NCI-H526 (cell line): ENCODE measurements at regions not wholly inside any gene's neighbourhood (a gene's known extent, or its start where the extent isn't known, plus 50 kb on each side); places are given as distances from the start of the nearest gene placed in this dataset.
"Not testable (repeated sequence)": the region's sequence is repeated elsewhere in the genome, so short reads cannot be mapped to it uniquely, and the experiment has no call there.

Source experiments
- DNase-seq, 2 experiments: peaks; one replicate each; lab custom pipeline; 2025; lab: John Stamatoyannopoulos, UW

GRCh38 chr4:66556651-66557278 is 886.5 kb upstream of the EPHA5 start:
- DNase-seq = no peak

- no peak for DNase-seq
Observed at GRCh38 chr4:66555301-66555700, 885.0 kb upstream of the EPHA5 start.

GRCh38 chr4:66554826-66555225 is 884.5 kb upstream of the EPHA5 start:
- no peak for DNase-seq

GRCh38 chr4:66545301-66545700 is 875.0 kb upstream of the EPHA5 start:
- DNase-seq = not testable (repeated sequence)

GRCh38 chr4:66544281-66544680 is 874.0 kb upstream of the EPHA5 start:
- DNase-seq = no peak

GRCh38 chr4:66539745-66540144 is 869.5 kb upstream of the EPHA5 start:
- no peak for DNase-seq

- no peak for DNase-seq
Observed at GRCh38 chr4:66524781-66525180, 854.5 kb upstream of the EPHA5 start.

GRCh38 chr4:66522244-66522643 is 852.0 kb upstream of the EPHA5 start:
- DNase-seq = no peak

GRCh38 chr4:66516940-66517339 is 846.7 kb upstream of the EPHA5 start:
- no peak for DNase-seq

- DNase-seq = no peak
Observed at GRCh38 chr4:66506985-66507384, 836.7 kb upstream of the EPHA5 start.

GRCh38 chr4:66501997-66502396 is 831.7 kb upstream of the EPHA5 start:
- DNase-seq = no peak

- no peak for DNase-seq
Observed at GRCh38 chr4:66490729-66491128, 820.4 kb upstream of the EPHA5 start.

GRCh38 chr4:66489783-66490452 is 819.6 kb upstream of the EPHA5 start:
- no peak for DNase-seq

- DNase-seq = no peak
Observed at GRCh38 chr4:66489370-66489769, 819.1 kb upstream of the EPHA5 start.

GRCh38 chr4:66486068-66486467 is 815.8 kb upstream of the EPHA5 start:
- DNase-seq = no peak

GRCh38 chr4:66482186-66482585 is 811.9 kb upstream of the EPHA5 start:
- no peak for DNase-seq

GRCh38 chr4:66475596-66475995 is 805.3 kb upstream of the EPHA5 start:
- DNase-seq = no peak

- no peak for DNase-seq
Observed at GRCh38 chr4:66465111-66465510, 794.8 kb upstream of the EPHA5 start.

- not testable (repeated sequence) for DNase-seq
Observed at GRCh38 chr4:66462890-66463289, 792.6 kb upstream of the EPHA5 start.

- no peak for DNase-seq
Observed at GRCh38 chr4:66451741-66452140, 781.5 kb upstream of the EPHA5 start.

GRCh38 chr4:66443008-66443407 is 772.7 kb upstream of the EPHA5 start:
- DNase-seq = no peak

GRCh38 chr4:66439508-66439907 is 769.2 kb upstream of the EPHA5 start:
- DNase-seq = no peak

- no peak for DNase-seq
Observed at GRCh38 chr4:66433706-66434105, 763.4 kb upstream of the EPHA5 start.

- DNase-seq = no peak
Observed at GRCh38 chr4:66430856-66431255, 760.6 kb upstream of the EPHA5 start.
